ENCODE measurements at regions not wholly inside any gene's neighbourhood (a gene's known extent, or its start where the extent isn't known, plus 50 kb on each side); places are given as distances from the start of the nearest gene placed in this dataset.
"Not testable (repeated sequence)": the region's sequence is repeated elsewhere in the genome, so short reads cannot be mapped to it uniquely, and the experiment has no call there.

DNA sequence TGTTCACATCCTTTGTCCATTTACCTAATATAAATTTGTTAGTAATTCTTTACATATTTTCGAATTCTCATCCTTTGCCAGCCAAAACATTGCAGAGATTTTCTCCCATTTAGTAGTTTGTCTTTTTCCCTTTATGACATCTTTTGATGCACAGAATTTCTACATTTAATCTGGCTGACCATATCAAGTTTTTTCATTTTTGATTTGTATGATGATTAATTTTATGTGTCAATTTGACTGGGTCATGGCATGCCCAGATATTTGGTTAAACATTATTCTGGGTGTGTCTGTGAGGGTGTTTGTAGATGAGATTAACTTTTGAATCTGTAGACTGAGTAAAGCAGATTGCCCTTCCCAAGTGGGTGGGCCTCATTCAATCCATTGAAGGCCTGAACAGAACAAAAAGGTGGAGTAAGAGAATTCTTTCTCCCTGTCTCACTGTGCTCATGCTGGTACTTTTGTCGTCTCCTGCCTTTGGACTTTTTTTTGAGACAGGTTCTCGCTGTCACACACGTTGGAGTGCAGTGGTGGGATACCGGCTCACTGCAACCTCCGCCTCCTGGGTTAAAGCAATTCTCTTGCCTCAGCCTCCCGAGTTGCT is 72.1 kb upstream of the EPB41L1 start:
- Histone ChIP-seq H3K36me3 (ENCODE audit: control insufficient read depth, insufficient read depth, low read length) (no peaks in the 10 kb centered on the region), H3K4me3 (ENCODE audit: low read depth, low read length) (no peak overlapping the region), H3K27me3 (ENCODE audit: control insufficient read depth, insufficient read depth, low read length) (no peaks in the 10 kb centered on the region)
- FAIRE-seq (no peak), DNase-seq (ENCODE audit: low read depth) (peak; percentile 81)
- TF ChIP-seq CTCF (IDR thresholded peaks at IDR 0.05; ENCODE audit: insufficient read depth, low read length, severe bottlenecking): no peak

- H3K36me3 ChIP-seq (ENCODE audit: control insufficient read depth, insufficient read depth, low read length): not testable (repeated sequence)
Observed at GRCh38 chr20:36083200-36083599, 71.3 kb upstream of the EPB41L1 start.

GRCh38 chr20:36084356-36084755 is 70.2 kb upstream of the EPB41L1 start:
- Histone ChIP-seq H3K4me3 (ENCODE audit: low read depth, low read length) (no peak overlapping the region), H3K27me3 (ENCODE audit: control insufficient read depth, insufficient read depth, low read length) (no peaks in the 10 kb centered on the region), H3K36me3 (ENCODE audit: control insufficient read depth, insufficient read depth, low read length) (no peaks in the 10 kb centered on the region)
- no peak for DNase-seq (ENCODE audit: low read depth)
- FAIRE-seq: no peak
- no peak for TF ChIP-seq CTCF (IDR thresholded peaks at IDR 0.05; ENCODE audit: insufficient read depth, low read length, severe bottlenecking)

More at GRCh38 chr20:36083200-36083599, 71.3 kb upstream of the EPB41L1 start:
- H3K4me3 ChIP-seq (ENCODE audit: low read depth, low read length); H3K27me3 ChIP-seq (ENCODE audit: control insufficient read depth, insufficient read depth, low read length); FAIRE-seq: not testable (repeated sequence)
- peak; percentile 82 for DNase-seq (ENCODE audit: low read depth)

- FAIRE-seq (peak; percentile 18), DNase-seq (ENCODE audit: low read depth) (peak; percentile 87)
- no peak for TF ChIP-seq CTCF (IDR thresholded peaks at IDR 0.05; ENCODE audit: insufficient read depth, low read length, severe bottlenecking)
- no peaks in the 10 kb centered on the region for H3K27me3 ChIP-seq (ENCODE audit: control insufficient read depth, insufficient read depth, low read length)
- H3K36me3 ChIP-seq (ENCODE audit: control insufficient read depth, insufficient read depth, low read length): no peaks in the 10 kb centered on the region
- H3K4me3 ChIP-seq (ENCODE audit: low read depth, low read length): no peak overlapping the region
Observed at GRCh38 chr20:36084897-36085613, 69.5 kb upstream of the EPB41L1 start.

DNA sequence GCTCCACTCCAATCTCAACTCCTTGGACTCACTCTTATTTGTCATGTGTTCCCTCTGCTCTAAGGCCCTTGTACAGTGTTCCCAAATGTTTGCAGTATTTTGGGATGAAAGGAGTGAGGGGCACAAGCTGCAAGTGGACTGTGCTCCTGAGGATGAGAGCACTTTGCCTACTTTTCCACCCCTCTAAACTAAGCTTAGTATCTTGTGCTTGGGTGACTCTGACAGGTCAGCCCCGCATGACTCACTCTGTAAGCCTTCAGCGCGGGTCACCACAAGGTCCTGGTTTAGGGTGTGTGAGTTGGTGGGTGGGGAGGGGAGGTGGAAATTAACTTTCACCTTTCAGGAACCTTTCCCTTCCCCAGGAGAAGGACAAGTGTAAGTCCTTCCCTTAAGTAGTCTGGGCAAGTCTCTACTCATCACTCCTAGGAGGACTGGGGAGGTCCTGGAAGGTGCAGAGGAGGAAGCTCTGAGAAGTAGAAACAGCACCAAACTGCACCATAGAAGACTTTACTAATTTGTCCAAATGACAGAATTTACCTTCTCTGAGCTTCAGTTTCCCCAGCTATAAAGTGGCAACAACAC is 68.8 kb upstream of the EPB41L1 start:
- DNase-seq (ENCODE audit: low read depth) (peak; percentile 92), FAIRE-seq (peak; percentile 72)
- Histone ChIP-seq H3K4me3 (ENCODE audit: low read depth, low read length) (no peak overlapping the region), H3K27me3 (ENCODE audit: control insufficient read depth, insufficient read depth, low read length) (no peaks in the 10 kb centered on the region), H3K36me3 (ENCODE audit: control insufficient read depth, insufficient read depth, low read length) (no peaks in the 10 kb centered on the region)
- no peak for TF ChIP-seq CTCF (IDR thresholded peaks at IDR 0.05; ENCODE audit: insufficient read depth, low read length, severe bottlenecking)

GRCh38 chr20:36086767-36087166 is 67.8 kb upstream of the EPB41L1 start:
- Histone ChIP-seq H3K36me3 (ENCODE audit: control insufficient read depth, insufficient read depth, low read length) (no peaks in the 10 kb centered on the region), H3K27me3 (ENCODE audit: control insufficient read depth, insufficient read depth, low read length) (no peaks in the 10 kb centered on the region), H3K4me3 (ENCODE audit: low read depth, low read length) (no peak overlapping the region)
- TF ChIP-seq CTCF (IDR thresholded peaks at IDR 0.05; ENCODE audit: insufficient read depth, low read length, severe bottlenecking): no peak
- DNase-seq (ENCODE audit: low read depth): peak; percentile 40
- no peak for FAIRE-seq

Measured in bronchial epithelial cell (primary cell).